ENCODE measurements at regions not wholly inside any gene's neighbourhood (a gene's known extent, or its start where the extent isn't known, plus 50 kb on each side); places are given as distances from the start of the nearest gene placed in this dataset.

DNA sequence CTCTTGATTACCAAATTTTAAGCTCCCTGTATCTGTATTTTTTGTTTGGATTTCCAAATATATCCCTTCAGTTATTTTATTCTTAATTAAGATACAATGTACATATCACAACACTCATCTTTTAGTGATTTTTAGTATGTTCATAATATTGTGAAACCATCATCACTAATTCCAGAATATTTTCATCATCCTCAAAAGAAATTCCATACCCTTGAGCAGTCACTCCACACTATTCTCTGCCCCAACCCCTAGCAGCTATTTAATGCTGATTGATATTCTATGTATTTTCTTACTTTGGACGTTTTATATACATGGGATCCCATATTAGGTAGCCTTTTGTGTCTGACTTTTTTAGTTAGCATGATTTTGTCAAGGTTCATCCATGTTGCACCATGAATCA lies 127.4 kb upstream of the SLC8A1 start:
- no peak for TF ChIP-seq CTCF (IDR thresholded peaks at IDR 0.05)
- TF ChIP-seq EZH2 (IDR thresholded peaks at IDR 0.05): no peak

All from neural progenitor cell (in vitro differentiated cells).